CD1c-positive myeloid dendritic cell (primary cell): ENCODE measurements at regions not wholly inside any gene's neighbourhood (a gene's known extent, or its start where the extent isn't known, plus 50 kb on each side); places are given as distances from the start of the nearest gene placed in this dataset.

ENCODE experiments used
- DNase-seq: peaks from one replicate; pipeline ENCODE4 v3.0.0-alpha.2; 2016; ENCODE audit errors: extremely low spot score

GRCh38 chr2:7972670-7973069 is 709.2 kb upstream of the ID2 start:
- no peak for DNase-seq

DNA sequence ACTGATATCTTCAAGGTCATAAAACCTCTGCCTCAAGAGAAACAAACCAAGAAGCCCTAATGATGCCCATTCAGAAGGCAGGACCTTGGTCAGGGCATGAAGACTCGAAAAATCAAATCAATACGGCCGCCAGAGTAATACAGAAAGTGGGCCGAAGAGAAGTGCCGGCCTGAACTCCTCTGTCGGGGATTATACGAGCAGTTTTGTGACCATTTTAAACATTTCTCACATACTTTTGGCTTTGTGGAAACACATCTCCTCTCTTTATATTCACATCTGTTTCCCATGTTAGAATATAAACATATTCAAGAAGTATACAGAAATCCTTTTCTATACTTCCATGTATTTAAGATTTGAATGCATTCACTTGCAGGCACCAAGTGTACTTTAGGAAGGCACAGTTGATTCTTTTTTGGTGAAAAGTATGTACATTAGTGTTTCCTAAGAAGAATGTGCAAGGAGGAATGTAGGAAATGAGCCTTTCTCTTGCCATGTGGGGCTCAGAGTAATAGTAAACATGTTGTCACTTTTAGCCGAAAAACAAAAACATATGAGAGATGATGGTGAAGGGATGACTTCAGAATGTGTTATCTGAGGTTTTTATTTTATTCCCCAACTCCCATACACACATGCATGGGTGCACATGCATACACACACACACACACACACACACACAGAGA is 707.9 kb upstream of the ID2 start:
- DNase-seq, result no peak

DNA sequence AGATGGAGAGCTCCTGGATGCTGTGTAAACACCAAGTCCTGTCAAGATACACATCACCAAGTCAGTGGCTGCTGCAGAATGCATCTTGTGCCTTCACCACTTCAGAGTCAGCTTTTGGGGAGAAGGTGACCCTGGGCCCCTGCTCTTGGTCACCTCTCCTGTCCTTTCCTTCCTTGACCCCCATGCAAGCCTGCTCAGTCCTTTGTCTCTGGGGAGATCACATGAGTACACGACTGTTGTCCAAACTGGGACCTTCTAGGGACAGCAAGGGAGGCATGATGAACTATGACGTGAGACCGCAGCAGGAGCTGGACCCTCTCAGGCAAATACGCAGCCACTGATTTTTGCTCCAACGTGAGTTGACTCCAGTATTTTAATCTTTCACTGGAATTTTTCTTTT is 706.9 kb upstream of the ID2 start:
- no peak for DNase-seq

- no peak for DNase-seq
Measured at GRCh38 chr2:7976206-7976605, 705.6 kb upstream of the ID2 start.

DNA sequence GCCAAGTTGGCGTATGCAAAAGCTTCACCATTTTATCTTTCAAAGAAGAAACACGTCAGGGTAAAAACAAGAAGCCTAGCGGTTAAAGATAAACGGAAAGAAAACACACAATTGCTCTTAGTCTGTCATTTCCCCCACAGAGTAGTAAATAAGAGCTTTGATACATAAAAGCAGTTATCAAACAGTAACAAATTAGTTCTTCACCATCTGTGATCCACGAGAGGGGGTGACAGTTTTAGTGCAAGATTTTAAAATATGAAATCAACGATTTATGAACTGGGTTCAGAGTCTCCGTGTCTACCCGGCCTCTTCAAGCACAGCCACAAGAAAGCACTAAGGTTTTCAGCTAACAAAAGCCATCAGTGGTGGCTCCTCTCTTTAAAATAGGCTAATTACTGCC is 703.9 kb upstream of the ID2 start:
- no peak for DNase-seq

DNA sequence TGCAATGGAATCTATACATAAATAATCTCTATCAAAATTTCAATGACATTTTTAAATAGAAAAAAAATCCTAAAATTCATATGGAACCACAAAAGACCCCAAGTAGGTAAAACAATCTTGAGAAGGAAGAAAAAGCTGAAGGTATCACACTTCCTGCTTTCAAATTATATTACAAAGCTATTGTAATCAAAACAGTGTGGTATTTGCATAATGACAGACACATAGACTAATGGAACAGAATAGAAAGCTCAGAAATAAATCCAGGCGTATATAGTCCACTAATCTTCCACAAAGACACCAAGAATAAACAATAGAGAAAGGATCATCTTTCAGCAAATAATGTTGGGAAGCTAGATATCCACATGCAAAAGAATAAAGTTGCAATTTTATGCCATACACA is 699.8 kb upstream of the ID2 start:
- no peak for DNase-seq

DNA sequence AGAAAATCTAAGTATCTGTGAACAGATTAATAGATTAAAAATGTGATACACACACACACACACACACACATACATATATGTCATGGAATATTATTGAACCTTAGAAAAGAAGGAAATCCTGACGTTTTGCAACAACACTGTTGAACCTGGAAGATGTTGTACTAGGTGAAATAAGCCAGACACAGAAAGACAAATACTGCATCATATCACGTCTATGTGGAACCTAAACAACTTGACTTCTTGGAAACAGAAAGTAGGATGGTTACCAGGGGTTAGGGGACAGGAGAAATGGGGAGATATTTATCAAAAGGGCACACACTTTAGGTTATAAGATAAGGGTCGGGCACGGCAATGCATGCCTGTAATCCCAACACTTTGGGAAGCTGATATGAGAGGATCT is 698.4 kb upstream of the ID2 start:
- no peak for DNase-seq

- DNase-seq, result no peak
Measured at GRCh38 chr2:7983912-7984311, 697.9 kb upstream of the ID2 start.

DNA sequence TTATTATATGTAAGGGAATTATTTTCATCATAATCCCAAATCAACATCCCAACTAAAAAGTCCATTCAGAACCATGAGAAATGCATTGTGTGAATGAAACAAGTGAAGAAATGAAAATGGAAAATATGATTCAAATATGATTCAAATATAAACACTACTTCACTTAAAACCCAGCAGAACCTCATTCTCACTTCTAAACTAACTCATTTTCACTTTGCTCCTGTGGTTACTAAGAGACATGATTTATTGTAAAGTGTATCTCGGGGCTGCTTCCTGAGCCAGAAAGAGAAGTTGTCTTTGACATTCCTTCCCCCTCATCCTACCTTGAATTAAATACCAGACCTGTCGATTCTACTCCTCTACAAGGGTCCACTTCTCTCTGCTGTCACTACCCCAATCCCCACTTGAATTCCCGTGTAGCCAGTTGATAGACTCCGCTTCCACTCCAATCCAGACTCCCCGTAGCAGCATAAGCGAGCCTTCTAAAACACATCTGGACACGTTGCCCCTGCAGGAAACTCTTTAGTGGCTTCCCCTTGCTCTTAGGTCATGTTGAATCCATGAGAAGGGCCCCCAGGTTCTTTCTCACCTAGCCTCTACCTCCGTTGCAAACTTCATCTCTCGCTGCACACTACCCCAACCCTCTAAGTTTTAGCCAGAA is 697.0 kb upstream of the ID2 start:
- DNase-seq, result no peak

- DNase-seq, result no peak
Measured at GRCh38 chr2:7986431-7986830, 695.4 kb upstream of the ID2 start.

GRCh38 chr2:7987992-7988391 is 693.9 kb upstream of the ID2 start:
- DNase-seq, result no peak

DNA sequence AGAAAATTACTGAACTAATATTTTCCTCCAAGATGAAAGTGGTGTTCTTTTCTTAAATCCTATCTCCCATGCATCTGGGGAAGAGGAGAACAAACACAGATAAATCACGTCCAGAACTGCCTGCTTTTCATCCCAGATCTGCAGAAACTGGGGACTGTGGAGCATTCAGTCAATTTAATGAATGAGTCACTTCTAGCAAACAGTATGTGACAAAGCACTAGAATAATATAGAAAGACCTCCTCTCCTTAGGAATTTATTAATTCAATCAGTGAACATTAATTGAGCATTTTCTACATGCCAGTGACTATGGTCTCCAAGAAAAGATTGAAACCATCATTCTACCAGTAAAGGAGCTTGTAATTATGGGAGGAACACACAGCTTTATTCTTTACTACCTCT is 693.4 kb upstream of the ID2 start:
- DNase-seq, result no peak

GRCh38 chr2:7989823-7990222 is 692.0 kb upstream of the ID2 start:
- no peak for DNase-seq

GRCh38 chr2:7992612-7993602 is 688.9 kb upstream of the ID2 start:
- no peak for DNase-seq

- DNase-seq, result no peak
Measured at GRCh38 chr2:7994397-7994951, 687.4 kb upstream of the ID2 start.

DNA sequence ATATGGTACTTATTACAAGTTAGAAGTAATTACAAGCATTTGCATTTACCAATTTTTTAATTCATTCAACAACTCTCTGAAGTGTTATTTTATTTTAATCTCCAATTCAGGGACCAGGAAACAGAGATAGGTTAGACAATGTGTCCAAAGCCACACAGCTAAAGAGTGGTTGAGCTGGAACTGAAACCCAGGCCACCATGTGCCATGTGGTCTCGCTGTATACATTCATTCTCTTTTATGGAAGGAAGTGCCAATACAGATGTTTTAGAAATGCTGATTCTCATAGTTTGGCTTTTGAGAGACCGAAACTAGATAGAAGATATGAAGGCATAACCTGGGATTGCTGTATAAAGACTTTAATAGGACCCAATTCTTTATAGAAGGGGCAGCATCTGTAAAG is 684.6 kb upstream of the ID2 start:
- DNase-seq, result no peak

DNA sequence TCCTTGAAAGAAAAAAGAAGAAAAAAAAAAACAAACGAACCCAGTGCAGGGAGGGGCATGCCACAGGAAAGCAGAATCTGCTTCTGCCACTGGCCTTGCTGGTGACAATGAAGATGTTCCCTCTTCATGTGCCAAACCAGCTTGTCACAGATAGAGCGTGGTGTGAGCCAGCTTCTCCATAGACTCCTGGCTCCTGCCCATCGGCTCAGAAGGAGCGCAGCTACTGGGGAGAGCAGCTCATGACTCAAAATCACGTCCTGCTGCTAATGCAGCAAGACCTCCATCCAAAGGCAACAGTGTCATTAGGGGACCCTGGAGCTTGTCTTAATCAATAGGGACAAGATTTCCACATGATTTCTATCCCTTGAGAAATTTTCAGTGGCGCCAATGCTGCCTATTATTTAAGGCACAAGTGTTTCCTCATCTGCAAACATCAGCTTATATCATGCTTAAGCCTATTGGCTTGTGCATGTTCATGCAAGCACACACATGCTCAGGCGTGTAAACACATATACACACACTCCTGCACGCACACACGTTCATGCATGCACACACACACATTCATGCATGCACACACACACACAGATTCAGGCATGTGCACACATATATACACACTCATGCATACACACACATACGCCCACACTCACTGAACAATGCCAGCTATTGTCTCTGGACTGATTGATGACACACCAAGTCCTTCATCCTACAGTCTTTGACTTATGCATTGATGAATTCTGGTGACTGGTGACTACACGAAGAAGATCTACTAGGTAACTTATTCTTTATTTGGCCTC is 682.0 kb upstream of the ID2 start:
- DNase-seq, result no peak

DNA sequence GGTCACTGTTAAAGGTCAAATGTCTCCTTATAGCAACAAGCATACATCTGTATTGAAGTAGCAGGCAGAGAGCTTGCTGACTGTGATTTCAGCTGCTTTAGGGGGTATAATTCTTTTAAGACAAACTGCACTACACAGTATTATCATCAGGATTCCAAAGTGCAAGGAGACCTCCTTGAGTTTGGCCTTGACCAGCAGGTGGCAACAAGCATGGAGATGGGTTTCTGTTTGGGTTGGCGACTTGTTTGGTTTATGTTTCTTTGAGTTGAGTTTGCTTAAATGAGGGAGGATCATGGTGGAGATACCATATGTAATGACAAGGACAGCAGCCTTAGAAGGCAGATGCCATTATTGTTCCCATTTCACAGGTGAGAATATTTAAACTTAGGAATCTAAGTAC is 681.0 kb upstream of the ID2 start:
- DNase-seq, result no peak

DNA sequence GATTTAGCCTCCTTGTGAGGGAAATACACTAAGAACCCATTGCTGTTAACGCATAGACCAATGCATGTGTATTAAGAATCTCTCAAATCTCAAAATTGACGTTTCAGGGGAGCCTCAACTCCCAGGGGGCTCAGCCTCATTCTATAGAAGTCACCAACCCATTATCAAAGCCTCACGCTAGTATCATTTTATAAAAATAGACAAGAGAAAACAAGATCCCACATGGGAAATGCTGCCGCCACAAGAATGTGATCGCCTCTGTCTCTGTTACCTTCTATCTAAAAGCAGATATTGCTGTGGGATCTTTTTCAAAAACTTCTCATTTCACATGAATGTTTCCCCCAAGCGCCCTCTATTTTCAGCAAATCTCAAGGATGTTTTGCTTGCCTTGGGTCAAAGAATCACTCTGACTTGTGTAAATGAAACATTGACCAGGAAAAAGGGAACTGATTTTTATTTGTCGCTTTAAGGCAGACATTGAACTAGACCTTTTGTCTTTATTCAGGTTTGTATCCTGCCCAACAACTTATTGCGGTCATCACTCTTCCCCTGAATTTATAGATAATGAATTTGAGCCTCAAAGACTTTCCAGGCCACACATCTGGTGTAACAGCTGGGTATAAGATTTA is 679.0 kb upstream of the ID2 start:
- DNase-seq, result no peak

GRCh38 chr2:8003462-8004075 is 678.3 kb upstream of the ID2 start:
- DNase-seq, result no peak

GRCh38 chr2:8004250-8004681 is 677.6 kb upstream of the ID2 start:
- peak; percentile 67 for DNase-seq
